Bronchial epithelial cell (primary cell): ENCODE measurements at regions not wholly inside any gene's neighbourhood (a gene's known extent, or its start where the extent isn't known, plus 50 kb on each side); places are given as distances from the start of the nearest gene placed in this dataset.
A peak's percentile ranks its signal among the peaks of the same experiment; 100 is the strongest.

Source experiments
- DNase-seq: peaks from one replicate; pipeline ENCODE4 v3.0.0-alpha.2; 2010; ENCODE audit warnings: low read depth
- FAIRE-seq: peaks from 2 replicates; lab custom pipeline; 2011; peaks lifted over from hg19 to GRCh38; lab: Jason Lieb, UNC
- H3K27me3 ChIP-seq: 2 replicates; pipeline ENCODE4 v1.5.1; 2011; ENCODE audit warnings: low read length; ENCODE audit not compliant: control insufficient read depth, insufficient read depth
- H3K36me3 ChIP-seq: 2 replicates; pipeline ENCODE4 v1.5.1; 2011; ENCODE audit warnings: low read length; ENCODE audit not compliant: control insufficient read depth, insufficient read depth
- H3K4me3 ChIP-seq: 2 replicates; pipeline ENCODE4 v1.5.1; 2011; ENCODE audit warnings: mild to moderate bottlenecking, low read depth, low read length, control low read depth
- TF ChIP-seq, protein P1 (sequence below): IDR thresholded peaks from 2 replicates; pipeline ENCODE4 v1.5.1; 2011; ENCODE audit warnings: mild to moderate bottlenecking, moderate library complexity, low read length, control low read depth, inconsistent platforms; ENCODE audit not compliant: insufficient read depth, severe bottlenecking

DNA sequence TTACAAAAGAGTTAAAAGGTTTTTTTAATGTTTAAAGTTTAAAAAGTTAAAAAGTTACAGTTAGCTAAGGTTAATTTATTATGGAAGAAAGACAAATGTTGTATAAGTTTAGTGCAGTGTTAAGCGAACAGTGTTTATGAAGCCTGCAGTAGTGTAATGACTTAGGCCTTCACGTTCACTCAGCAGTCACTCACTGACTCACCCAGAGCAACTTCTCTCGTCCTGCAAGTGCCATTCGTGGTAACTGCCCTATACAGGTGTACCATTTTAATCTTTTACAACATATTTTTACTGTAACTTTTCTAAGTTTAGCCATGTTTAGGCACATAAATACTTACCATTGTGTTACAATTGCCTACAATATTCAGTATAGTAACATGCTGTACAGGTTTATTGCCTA, 398.2 kb upstream of the NBEA start:
- Histone ChIP-seq H3K36me3 (no peaks in the 10 kb centered on the region), H3K4me3 (no peak overlapping the region), H3K27me3 (no peaks in the 10 kb centered on the region)
- no peak for FAIRE-seq
- DNase-seq: peak; percentile 23
- TF ChIP-seq, protein P1, sequence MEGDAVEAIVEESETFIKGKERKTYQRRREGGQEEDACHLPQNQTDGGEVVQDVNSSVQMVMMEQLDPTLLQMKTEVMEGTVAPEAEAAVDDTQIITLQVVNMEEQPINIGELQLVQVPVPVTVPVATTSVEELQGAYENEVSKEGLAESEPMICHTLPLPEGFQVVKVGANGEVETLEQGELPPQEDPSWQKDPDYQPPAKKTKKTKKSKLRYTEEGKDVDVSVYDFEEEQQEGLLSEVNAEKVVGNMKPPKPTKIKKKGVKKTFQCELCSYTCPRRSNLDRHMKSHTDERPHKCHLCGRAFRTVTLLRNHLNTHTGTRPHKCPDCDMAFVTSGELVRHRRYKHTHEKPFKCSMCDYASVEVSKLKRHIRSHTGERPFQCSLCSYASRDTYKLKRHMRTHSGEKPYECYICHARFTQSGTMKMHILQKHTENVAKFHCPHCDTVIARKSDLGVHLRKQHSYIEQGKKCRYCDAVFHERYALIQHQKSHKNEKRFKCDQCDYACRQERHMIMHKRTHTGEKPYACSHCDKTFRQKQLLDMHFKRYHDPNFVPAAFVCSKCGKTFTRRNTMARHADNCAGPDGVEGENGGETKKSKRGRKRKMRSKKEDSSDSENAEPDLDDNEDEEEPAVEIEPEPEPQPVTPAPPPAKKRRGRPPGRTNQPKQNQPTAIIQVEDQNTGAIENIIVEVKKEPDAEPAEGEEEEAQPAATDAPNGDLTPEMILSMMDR: no peak

DNA sequence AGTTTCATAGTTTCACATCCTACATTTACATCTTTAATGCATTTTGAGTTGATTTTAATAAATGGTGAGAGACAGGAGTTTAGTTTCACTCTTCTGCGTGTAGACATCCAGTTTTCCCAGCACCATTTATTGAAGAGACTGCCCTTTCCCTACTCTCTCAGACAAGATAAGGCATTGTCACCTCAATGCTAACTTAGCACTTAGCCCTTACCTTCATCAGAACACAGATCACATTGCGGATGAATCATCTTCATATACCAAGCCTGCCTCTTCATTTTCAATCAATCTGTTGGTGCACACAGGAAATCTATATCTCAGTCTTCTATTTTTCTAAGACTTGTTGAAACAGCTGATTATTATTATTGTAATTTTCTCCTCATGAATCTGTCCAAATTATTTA, 396.6 kb upstream of the NBEA start:
- no peaks in the 10 kb centered on the region for H3K27me3 ChIP-seq
- TF ChIP-seq, protein P1: no peak
- DNase-seq (peak; percentile 13), FAIRE-seq (no peak)
- H3K4me3 ChIP-seq: no peak overlapping the region
- H3K36me3 ChIP-seq: no peaks in the 10 kb centered on the region

DNA sequence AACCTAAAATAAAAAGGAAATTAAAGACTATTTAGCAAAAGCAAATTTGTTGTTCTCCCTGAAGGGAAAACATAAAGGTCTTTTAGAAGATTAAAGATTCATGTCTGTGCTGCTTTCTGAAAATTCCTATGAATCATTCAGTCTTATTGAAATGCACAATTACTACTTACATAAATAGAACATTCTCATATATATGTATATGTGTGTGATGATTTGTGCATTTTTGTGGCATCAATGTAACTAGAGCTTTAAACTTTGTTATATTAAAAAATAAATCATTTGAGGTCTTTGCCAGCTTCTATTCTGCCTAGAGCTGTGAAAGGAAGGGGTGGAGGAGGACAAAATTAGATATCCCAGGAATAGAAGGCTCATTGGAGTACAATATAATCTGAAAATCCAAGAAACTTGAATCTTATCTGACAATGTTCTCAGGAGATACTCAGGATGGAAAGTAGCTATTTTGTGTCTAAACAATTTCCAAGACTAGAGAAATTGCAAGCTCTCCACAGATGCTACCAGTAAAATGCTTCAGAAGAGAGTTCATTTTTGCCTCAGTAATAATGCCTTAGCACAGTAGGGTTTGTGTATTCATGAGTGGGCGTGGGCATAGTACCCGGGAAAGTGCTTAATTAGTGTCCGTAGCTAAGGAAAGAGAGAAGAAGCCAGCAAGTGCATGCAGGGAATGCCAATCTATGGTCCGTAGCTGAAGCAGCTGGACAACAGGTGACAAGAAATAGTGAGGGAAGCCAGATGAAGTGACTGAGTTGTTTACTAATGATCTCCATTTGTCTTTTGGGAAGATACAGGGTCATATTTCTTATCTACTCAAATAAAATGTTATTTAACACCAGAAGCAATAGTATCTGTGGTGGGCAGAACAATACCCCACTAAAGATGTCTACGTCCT, 395.5 kb upstream of the NBEA start:
- H3K4me3 ChIP-seq: no peak overlapping the region
- FAIRE-seq (no peak), DNase-seq (no peak)
- no peaks in the 10 kb centered on the region for H3K36me3 ChIP-seq
- TF ChIP-seq, protein P1: no peak
- H3K27me3 ChIP-seq: no peaks in the 10 kb centered on the region

DNA sequence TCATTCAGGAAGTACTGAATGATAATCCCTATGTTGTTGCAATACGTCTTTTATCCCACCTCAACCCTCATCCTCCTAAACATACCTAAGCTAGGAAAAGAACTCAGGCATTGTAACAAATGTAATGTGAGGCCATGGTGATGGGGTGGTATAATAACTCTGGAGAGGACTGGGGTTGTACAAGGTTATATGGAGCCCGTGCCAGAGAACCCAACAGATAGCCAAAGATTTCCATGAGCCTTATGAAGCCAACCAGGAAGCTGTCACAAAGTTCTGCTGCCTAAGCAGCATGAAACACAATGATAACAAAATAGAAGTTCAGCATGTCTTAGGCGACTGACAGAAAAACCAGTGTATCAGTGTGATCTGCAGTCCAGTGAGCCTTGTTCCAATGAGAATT, 394.1 kb upstream of the NBEA start:
- FAIRE-seq (no peak), DNase-seq (no peak)
- TF ChIP-seq, protein P1: no peak
- Histone ChIP-seq H3K4me3 (no peak overlapping the region), H3K36me3 (no peaks in the 10 kb centered on the region), H3K27me3 (no peaks in the 10 kb centered on the region)

DNA sequence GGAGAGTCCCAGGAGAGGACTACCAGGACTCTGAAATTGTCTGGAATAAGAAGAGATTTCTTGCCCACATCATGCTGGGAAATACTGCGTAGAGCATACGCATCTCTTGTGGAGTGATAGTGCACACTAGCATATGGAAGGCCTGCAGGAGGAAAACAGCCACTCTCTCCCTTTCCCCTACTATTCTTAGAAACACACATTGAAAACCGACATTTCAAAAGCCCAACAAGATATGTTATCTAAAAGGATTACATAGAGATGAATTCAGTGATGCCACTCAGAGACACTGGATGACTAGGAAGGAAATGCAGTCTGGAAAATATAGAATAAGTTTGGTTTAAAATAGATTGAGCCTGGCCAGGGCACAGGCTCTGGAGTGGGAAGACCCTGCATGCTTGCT, 388.7 kb upstream of the NBEA start:
- no peak for DNase-seq
- TF ChIP-seq, protein P1: no peak

DNA sequence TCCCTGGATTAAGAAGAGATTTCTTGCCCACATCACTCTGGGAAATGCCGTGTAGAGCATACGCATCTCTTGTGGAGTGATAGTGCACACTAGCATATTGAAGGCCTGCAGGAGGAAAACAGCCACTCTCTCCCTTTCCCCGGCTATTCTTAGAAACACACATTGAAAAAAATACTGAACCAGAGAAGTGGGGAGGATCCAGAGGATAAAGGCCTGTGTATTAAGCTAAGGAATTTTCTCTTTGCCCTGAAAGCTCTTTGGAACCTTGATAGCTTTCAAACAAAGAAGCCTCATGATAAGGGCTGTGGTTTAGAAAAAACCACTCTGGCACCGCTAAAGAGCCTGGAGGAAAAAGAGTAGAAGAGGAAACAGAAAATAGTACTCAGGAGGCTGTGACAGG, 386.1 kb upstream of the NBEA start:
- Histone ChIP-seq H3K4me3 (no peak overlapping the region), H3K36me3 (no peaks in the 10 kb centered on the region), H3K27me3 (no peaks in the 10 kb centered on the region)
- DNase-seq: no peak
- FAIRE-seq: no peak
- TF ChIP-seq, protein P1: no peak

More for the DNA sequence above, 388.7 kb upstream of the NBEA start:
- H3K27me3 ChIP-seq: no peaks in the 10 kb centered on the region
- no peaks in the 10 kb centered on the region for H3K36me3 ChIP-seq
- FAIRE-seq: no peak
- H3K4me3 ChIP-seq: no peak overlapping the region
